Smooth muscle cell (in vitro differentiated cells): ENCODE measurements at regions not wholly inside any gene's neighbourhood (a gene's known extent, or its start where the extent isn't known, plus 50 kb on each side); places are given as distances from the start of the nearest gene placed in this dataset.

Source experiments
- DNase-seq: peaks from one replicate; lab custom pipeline; 2025; ENCODE audit not compliant: unreplicated experiment; lab: John Stamatoyannopoulos, UW
- H2AFZ ChIP-seq: fragments of 200-600 bp; sonication (generic); 2 replicates; pipeline ENCODE4 v1.6.0; 2016; ENCODE audit warnings: antibody characterized with exemption, low read depth, mild to moderate bottlenecking
- H3F3A ChIP-seq: fragments of 200-600 bp; sonication (generic); 2 replicates; pipeline ENCODE4 v1.6.0; 2017; ENCODE audit warnings: antibody characterized with exemption, low read depth
- H3K27ac ChIP-seq: fragments of 200-600 bp; sonication (generic); 2 replicates; pipeline ENCODE4 v1.5.1; 2016; ENCODE audit warnings: low read depth, mild to moderate bottlenecking
- H3K27me3 ChIP-seq: fragments of 200-600 bp; sonication (generic); 2 replicates; pipeline ENCODE4 v1.6.1; 2016; ENCODE audit warnings: low read depth, mild to moderate bottlenecking
- H3K36me3 ChIP-seq: fragments of 200-600 bp; sonication (generic); 2 replicates; pipeline ENCODE4 v1.5.1; 2016; ENCODE audit warnings: low read depth
- H3K4me1 ChIP-seq: fragments of 200-600 bp; sonication (generic); 2 replicates; pipeline ENCODE4 v1.5.1; 2016; ENCODE audit warnings: low read depth
- H3K4me2 ChIP-seq: fragments of 200-600 bp; sonication (generic); 2 replicates; pipeline ENCODE4 v1.6.0; 2016; ENCODE audit warnings: mild to moderate bottlenecking
- H3K4me3 ChIP-seq: fragments of 200-600 bp; sonication (generic); 2 replicates; pipeline ENCODE4 v1.5.1; 2016; ENCODE audit warnings: mild to moderate bottlenecking
- H3K79me2 ChIP-seq: fragments of 200-600 bp; sonication (generic); 2 replicates; pipeline ENCODE4 v1.6.0; 2016; ENCODE audit warnings: low read depth, mild to moderate bottlenecking
- H3K9ac ChIP-seq: fragments of 200-600 bp; sonication (generic); 2 replicates; pipeline ENCODE4 v1.6.0; 2016; ENCODE audit warnings: low read depth
- H3K9me3 ChIP-seq: fragments of 200-600 bp; sonication (generic); replicated peaks from 2 replicates; pipeline ENCODE4 v1.5.1; 2016; ENCODE audit warnings: low read depth
- H4K20me1 ChIP-seq: fragments of 200-600 bp; sonication (generic); 2 replicates; pipeline ENCODE4 v1.6.0; 2016; ENCODE audit warnings: low read depth
- CTCF ChIP-seq: fragments of 200-600 bp; sonication (generic); IDR thresholded peaks from 2 replicates; pipeline ENCODE4 v1.5.1; 2017; ENCODE audit warnings: borderline replicate concordance, mild to moderate bottlenecking, antibody characterized with exemption; ENCODE audit not compliant: insufficient read depth, poor library complexity, severe bottlenecking
- WGBS: methylation state at CpG from one replicate; pipeline ENCODE4 v1.1.7; 2016; ENCODE audit warnings: low lambda C conversion rate; 5-methylcytosine and 5-hydroxymethylcytosine counted together

- no peaks in the 10 kb centered on the region for H3K4me1 ChIP-seq
- no peaks in the 10 kb centered on the region for H3K79me2 ChIP-seq
- no peak for DNase-seq
- H4K20me1 ChIP-seq: no peaks in the 10 kb centered on the region
- no peak overlapping the region for H3K4me3 ChIP-seq
- H3K4me2 ChIP-seq: no peak overlapping the region
- no peaks in the 10 kb centered on the region for H3K36me3 ChIP-seq
- H3K9me3 ChIP-seq: no peaks in the 10 kb centered on the region
- no peak overlapping the region for H3K27ac ChIP-seq
- H2AFZ ChIP-seq: no peak overlapping the region
- TF ChIP-seq CTCF: no peak
- no peaks in the 10 kb centered on the region for H3K27me3 ChIP-seq
- H3K9ac ChIP-seq: no peak overlapping the region
- WGBS: 89% methylated on average over 2 of the region's 2 CpGs
- H3F3A ChIP-seq: no peaks in the 10 kb centered on the region
Observed at GRCh38 chr10:8902926-8903325, 848.4 kb downstream of the GATA3 start.

GRCh38 chr10:8908013-8908412 is 853.5 kb downstream of the GATA3 start:
- Histone ChIP-seq H3K27ac (no peak overlapping the region), H3K4me3 (no peak overlapping the region), H3F3A (no peaks in the 10 kb centered on the region), H3K4me2 (no peak overlapping the region), H3K36me3 (no peaks in the 10 kb centered on the region), H3K4me1 (no peaks in the 10 kb centered on the region), H4K20me1 (no peaks in the 10 kb centered on the region), H2AFZ (no peak overlapping the region), H3K79me2 (no peaks in the 10 kb centered on the region), H3K27me3 (no peaks in the 10 kb centered on the region), H3K9me3 (no peaks in the 10 kb centered on the region), H3K9ac (no peak overlapping the region)
- no peak for TF ChIP-seq CTCF
- 58% methylated on average over 4 of the region's 4 CpGs for WGBS
- no peak for DNase-seq

GRCh38 chr10:8910314-8910713 is 855.8 kb downstream of the GATA3 start:
- Histone ChIP-seq H3K27me3 (no peaks in the 10 kb centered on the region), H3K4me1 (no peaks in the 10 kb centered on the region), H3K4me2 (no peak overlapping the region), H3K36me3 (no peaks in the 10 kb centered on the region), H3K9ac (no peak overlapping the region), H3K9me3 (no peaks in the 10 kb centered on the region), H3K79me2 (no peaks in the 10 kb centered on the region), H2AFZ (no peak overlapping the region), H3K4me3 (no peak overlapping the region), H3F3A (no peaks in the 10 kb centered on the region), H3K27ac (no peak overlapping the region), H4K20me1 (no peaks in the 10 kb centered on the region)
- no peak for DNase-seq
- WGBS: 75% methylated on average over 3 of the region's 3 CpGs
- no peak for TF ChIP-seq CTCF

GRCh38 chr10:8911032-8911431 is 856.5 kb downstream of the GATA3 start:
- Histone ChIP-seq H2AFZ (no peak overlapping the region), H3K79me2 (no peaks in the 10 kb centered on the region), H3K4me1 (no peaks in the 10 kb centered on the region), H3K36me3 (no peaks in the 10 kb centered on the region), H3K4me3 (no peak overlapping the region), H3K27me3 (no peaks in the 10 kb centered on the region), H3K9me3 (no peaks in the 10 kb centered on the region), H4K20me1 (no peaks in the 10 kb centered on the region), H3K4me2 (no peak overlapping the region), H3K27ac (no peak overlapping the region), H3K9ac (no peak overlapping the region), H3F3A (no peaks in the 10 kb centered on the region)
- WGBS: 96% methylated on average over 1 of the region's 1 CpG
- no peak for TF ChIP-seq CTCF
- DNase-seq: no peak
